ENCODE measurements at regions not wholly inside any gene's neighbourhood (a gene's known extent, or its start where the extent isn't known, plus 50 kb on each side); places are given as distances from the start of the nearest gene placed in this dataset.
"Not testable (repeated sequence)": the region's sequence is repeated elsewhere in the genome, so short reads cannot be mapped to it uniquely, and the experiment has no call there.

DNA sequence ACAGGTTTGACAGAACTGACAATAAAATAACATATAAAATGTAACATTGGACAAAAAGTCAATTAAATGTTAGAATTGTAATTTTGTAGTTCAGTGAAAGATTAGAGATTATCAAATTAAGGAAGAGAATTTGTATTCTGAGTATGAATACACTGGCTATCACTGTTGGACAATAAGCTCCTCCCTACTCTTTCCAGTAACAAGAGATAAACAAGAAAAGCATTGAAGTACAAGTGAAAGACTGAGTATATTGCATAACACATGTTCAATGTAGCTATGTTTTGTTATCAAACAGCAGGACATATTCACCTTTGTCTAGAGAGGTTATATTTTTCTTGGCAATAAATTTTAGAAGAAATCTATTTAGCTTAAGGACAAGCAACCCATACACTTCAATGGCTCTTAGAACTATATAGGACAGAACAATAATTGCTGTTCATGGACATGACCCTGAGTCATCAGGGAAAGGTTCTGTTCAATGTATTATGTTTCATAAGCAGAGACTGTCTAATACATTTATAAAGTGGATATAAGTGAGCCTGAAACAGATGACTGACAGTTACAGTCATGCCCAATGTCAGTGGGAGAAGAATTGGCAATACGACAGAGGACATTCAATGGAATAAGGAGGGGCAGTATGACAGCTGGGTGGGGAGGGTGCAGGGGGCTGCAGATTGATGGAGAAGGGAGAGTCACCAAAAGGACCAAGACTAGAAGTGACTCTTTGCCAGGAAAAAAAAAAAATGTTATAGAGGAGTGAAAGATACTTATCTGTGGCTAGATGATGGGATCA lies 520.4 kb downstream of the FRK start:
- no peak for DNase-seq

- DNase-seq = no peak
Observed at GRCh38 chr6:115539531-115539930, 521.2 kb downstream of the FRK start.

GRCh38 chr6:115524821-115525220 lies 535.9 kb downstream of the FRK start:
- no peak for DNase-seq

DNA sequence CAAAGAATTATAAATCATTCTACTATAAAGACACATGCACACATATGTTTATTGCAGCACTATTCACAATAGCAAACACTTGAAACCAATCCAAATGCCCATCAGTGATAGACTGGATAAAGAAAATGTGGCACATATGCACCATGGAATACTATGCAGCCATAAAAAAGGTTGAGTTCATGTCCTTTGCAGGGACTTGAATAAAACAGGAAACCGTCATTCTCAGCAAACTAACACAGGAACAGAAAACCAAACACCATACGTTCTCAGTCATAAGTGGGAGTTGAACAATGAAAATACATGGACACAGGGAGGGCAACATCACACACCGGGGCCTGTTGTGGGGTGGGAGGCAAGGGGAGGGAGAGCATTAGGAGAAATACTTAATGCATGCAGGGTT lies 538.9 kb downstream of the FRK start:
- DNase-seq = not testable (repeated sequence)

GRCh38 chr6:115514656-115515055 lies 546.0 kb downstream of the FRK start:
- no peak for DNase-seq

DNA sequence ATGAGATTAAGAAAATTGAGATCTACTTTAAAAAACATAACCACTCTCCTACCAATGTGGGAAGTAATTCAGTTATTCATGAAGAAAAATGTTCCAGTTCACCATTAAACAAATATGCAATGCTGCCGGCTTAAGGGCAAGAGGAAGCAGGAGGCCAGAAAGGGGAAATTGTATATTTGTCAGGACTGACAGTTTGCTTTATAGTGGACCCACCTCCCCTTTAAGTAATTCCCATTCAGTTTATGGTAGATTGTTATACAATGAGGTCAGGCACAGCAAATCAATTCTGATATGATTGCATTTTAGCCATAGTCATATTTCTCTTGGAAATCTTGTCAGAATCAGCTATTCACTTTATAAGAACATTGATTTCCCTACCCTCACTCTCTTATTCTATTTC lies 547.8 kb downstream of the FRK start:
- DNase-seq = no peak

DNA sequence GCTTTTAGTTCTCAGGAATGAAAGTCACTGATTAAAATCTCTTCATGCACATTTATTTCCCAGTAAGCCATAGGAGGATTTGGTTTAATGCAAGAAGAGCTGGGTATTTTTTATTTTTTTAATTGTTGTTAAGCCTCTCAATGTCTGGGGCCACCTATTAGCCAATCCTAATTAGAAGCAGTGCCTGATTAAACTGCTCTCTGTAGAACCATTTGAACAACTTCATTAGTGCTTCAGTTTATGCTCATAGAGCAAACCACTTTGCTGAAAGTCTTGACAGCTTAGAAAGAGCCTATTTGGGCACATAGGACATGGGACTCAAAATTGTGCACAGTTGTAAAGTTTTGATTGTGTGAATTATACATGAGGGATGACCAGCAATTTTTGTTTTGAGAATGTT lies 548.9 kb downstream of the FRK start:
- no peak for DNase-seq

DNA sequence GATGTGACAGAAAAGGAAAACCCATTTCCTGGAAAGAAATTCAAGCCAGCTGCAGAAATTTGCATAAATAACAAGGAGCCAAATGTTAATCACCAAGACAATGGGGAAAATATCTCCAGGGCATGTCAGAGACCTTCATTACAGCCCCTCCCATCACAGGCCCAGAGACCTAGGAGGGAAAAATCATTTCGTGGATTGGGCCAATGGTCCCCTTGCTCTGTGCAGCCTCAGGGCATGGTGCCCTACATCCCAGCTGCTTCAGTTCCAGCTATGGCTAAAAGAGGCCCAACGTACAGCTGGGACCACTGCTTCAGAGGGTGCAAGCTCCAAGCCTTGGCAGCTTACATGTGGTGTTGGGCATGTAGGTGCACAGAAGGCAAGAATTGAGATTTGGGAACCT lies 558.3 kb downstream of the FRK start:
- DNase-seq = not testable (repeated sequence)

GRCh38 chr6:115495184-115495583 lies 565.5 kb downstream of the FRK start:
- DNase-seq = no peak

GRCh38 chr6:115487331-115487730 lies 573.4 kb downstream of the FRK start:
- no peak for DNase-seq

- no peak for DNase-seq
Observed at GRCh38 chr6:115485400-115485799, 575.3 kb downstream of the FRK start.

DNA sequence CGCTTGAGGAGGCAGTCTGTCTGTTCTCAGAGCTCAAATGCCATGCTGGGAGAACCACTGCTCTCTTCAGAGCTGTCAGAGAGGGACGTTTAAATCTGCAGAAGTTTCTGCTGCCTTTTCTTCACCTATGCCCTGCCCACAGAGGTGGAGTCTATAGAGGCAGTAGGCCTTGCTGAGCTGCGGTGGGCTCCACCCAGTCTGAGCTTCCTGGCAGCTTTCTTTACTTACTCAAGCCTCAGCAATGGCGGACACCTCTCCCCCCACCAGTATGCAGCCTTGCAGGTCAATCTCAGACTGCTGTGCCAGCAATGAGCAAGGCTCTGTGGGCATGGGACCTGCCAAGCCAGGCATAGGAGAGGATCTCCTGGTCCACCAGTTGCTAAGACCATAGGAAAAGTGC lies 580.1 kb downstream of the FRK start:
- DNase-seq = not testable (repeated sequence)

DNA sequence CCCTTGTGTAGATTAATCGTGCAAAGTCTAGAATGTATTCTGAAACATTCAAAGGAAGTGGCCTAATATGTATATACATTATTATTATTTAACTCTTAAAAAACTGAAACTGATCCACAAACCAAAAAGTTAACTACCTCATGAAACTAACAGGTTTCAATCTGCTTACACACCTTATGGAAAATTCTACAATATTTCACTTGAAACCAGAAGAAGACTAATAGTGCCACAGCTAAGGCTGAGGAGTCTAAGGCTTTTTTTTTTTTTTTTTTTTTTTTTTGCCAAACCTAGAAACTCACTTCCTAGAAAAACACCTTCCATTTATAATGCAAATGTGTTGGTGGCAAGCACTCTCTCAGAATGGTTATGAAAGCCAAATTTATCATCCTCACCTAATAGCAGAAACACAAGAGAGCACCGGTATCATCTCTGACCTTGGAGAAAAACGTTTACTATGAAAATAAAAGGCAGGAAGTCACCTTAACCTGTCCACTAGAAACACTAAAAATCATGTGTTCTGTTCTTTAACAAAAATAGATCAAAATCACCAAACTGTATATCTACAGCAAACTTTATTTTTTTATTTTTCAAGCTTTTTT lies 586.1 kb downstream of the FRK start:
- no peak for DNase-seq

GRCh38 chr6:115468272-115469005 lies 592.3 kb downstream of the FRK start:
- DNase-seq = no peak

DNA sequence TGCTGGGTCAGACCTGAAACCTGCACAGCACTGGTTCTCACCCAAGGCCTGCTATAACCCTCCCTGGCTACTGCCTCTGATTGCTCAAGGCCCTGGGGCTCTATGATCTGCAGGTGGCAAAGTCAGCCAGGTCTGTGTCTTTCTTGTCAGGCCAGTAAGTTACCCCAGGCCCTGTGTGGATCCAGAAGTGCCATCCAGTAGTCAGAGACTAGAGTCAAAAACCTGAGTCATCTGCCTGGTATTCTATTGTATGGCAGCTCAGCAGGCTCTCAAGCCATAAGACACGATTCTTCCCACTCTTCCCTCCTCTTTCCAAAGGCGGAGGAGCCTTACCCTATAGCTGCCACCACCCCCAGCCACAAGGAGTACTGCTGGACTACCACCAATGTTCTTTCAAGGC lies 593.0 kb downstream of the FRK start:
- no peak for DNase-seq

GRCh38 chr6:115460913-115461312 lies 599.8 kb downstream of the FRK start:
- no peak for DNase-seq

- DNase-seq = no peak
Observed at GRCh38 chr6:115456848-115457247, 603.8 kb downstream of the FRK start.

DNA sequence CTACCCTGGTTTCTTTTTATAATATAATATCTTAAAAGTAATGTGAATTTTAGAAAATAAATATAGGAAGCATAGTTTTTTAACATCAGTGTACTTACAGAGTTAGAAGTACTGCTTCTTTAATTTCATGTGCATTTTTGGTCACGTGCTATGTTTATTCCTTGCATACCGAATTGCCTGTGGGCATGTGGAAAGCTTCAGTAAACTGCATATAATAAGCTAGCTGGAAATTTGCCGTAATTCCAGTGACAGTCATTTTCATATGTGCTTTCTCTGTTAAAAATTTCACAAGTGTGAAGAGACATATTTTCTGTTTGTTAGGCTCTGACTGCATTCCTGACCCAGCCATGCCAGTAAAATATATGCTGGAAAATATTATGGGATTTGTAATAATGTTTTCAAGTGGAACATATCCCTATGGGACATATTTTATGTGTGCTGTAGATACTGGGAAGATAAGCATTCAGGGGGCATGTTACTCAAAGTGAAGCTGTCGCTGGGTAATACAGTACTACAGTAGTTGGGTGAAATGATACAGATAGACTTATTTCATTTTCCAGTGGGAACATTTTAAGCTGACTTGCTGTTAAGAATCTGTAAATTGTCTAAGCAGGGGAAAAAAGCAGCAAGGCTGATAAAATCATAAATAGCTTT lies 616.7 kb downstream of the FRK start:
- DNase-seq = no peak

DNA sequence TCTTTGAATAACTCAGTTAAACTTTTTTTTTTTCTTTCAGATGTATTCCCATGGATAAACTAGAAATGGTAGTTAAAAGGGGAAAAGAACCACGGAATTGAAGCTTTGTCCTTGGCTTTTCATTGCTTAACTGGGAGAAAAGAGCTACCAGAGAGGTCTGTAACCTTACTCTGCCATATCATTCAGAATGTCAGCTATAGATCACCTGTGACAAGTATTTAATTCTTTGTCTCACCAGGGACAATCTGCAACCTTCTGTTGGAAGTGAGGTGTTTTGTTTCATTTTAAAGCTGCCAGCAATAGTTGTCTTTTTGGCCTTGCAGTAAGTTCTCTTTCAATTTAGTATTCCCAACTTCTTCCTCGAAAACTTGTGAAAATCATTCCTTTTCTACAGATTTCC lies 618.4 kb downstream of the FRK start:
- DNase-seq = no peak

- no peak for DNase-seq
Observed at GRCh38 chr6:115441651-115442050, 619.0 kb downstream of the FRK start.

DNA sequence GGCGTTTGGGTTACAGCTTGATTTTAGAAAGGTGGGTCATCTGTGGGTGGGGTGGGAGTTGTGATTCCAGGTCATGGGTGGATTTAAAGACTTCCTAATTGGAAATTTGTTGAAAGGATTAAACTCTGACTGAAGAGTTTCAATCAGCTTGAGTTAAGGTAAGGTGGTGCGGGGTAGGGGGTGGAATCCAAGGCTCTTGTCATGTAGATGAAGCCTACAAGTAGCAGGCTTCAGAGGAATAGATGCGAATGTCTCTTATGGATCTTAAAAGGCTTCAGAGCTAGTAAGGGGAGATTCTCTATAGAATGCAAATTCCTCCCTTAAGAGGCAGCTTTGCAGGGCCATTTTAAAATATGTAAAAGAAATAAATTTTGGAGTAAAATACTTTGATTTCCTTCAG lies 645.3 kb downstream of the FRK start:
- DNase-seq = no peak

GRCh38 chr6:115414916-115415315 lies 645.8 kb downstream of the FRK start:
- DNase-seq = not testable (repeated sequence)

- no peak for DNase-seq
Observed at GRCh38 chr6:115411756-115412155, 648.9 kb downstream of the FRK start.

GRCh38 chr6:115404446-115404845 lies 656.2 kb downstream of the FRK start:
- DNase-seq = no peak
